ENCODE measurements at regions not wholly inside any gene's neighbourhood (a gene's known extent, or its start where the extent isn't known, plus 50 kb on each side); places are given as distances from the start of the nearest gene placed in this dataset.
"Not testable (repeated sequence)": the region's sequence is repeated elsewhere in the genome, so short reads cannot be mapped to it uniquely, and the experiment has no call there.

- TF ChIP-seq EZH2phosphoT487 (IDR thresholded peaks at IDR 0.05; ENCODE audit: borderline replicate concordance, low read depth, low read length); CTCF (conservative IDR thresholded peaks at IDR 0.05; ENCODE audit: low read length): not testable (repeated sequence)
Measured at GRCh38 chr7:73203312-73203711, 105.3 kb downstream of the NSUN5 start.
